Left ventricle myocardium inferior (tissue), 1 donor: ENCODE measurements at regions not wholly inside any gene's neighbourhood (a gene's known extent, or its start where the extent isn't known, plus 50 kb on each side); places are given as distances from the start of the nearest gene placed in this dataset.

Experiments used
- DNase-seq: peaks from one replicate; pipeline ENCODE4 v3.0.0-alpha.2; 2020
- H3K27ac ChIP-seq: fragments of 200-600 bp; replicated peaks from 2 replicates; pipeline ENCODE4 v1.8.0; 2021
- H3K27me3 ChIP-seq: fragments of 200-600 bp; 2 replicates; pipeline ENCODE4 v1.8.0; 2021; ENCODE audit warnings: low read depth
- H3K36me3 ChIP-seq: fragments of 200-600 bp; 2 replicates; pipeline ENCODE4 v1.8.0; 2021
- H3K4me1 ChIP-seq: fragments of 200-600 bp; 2 replicates; pipeline ENCODE4 v1.8.0; 2021
- H3K4me3 ChIP-seq: fragments of 200-600 bp; 2 replicates; pipeline ENCODE4 v1.8.0; 2021; ENCODE audit warnings: mild to moderate bottlenecking, moderate library complexity
- H3K9me3 ChIP-seq: fragments of 200-600 bp; replicated peaks from 2 replicates; pipeline ENCODE4 v1.8.0; 2021
- CTCF ChIP-seq: fragments of 200-600 bp; IDR thresholded peaks from 2 replicates; pipeline ENCODE4 v1.8.0; 2021; ENCODE audit warnings: antibody characterized with exemption, mild to moderate bottlenecking, borderline replicate concordance
- intact Hi-C: fragments of 100-400 bp; cut with micrococcal nuclease; formaldehyde crosslinking; loops from one replicate; pipeline ENCODE4 v1.11.0; 2022
- donor health status: DM: no; HTN: yes; CAD: no; lungs with severe emphysema.

DNA sequence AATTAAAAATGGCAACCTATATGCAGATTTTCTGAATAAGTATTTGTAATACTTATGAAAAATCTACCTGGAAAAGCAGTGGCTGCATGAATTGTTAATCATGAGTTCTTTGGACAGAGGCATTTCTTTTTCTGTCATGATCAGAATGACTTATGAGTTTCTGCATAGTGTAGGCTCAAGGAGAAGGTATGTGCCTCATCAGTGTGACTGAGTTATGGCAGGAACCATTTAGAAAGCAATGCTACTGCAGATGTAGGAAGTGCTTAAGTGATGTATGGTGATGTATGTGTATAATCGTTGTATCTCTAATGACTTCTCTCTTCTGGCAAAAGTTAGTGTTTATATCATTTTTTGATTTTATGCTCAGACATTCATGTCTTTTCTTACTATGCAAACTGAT lies 816.4 kb upstream of the FBXO33 start:
- Histone ChIP-seq H3K36me3 (no peaks in the 10 kb centered on the region), H3K27me3 (no peaks in the 10 kb centered on the region), H3K27ac (no peak overlapping the region), H3K4me3 (no peak overlapping the region), H3K9me3 (peaks cover 3% of the 10 kb centered on the region), H3K4me1 (no peaks in the 10 kb centered on the region)
- no peak for DNase-seq
- TF ChIP-seq CTCF = no peak
- intact Hi-C loops = no loop called here

DNA sequence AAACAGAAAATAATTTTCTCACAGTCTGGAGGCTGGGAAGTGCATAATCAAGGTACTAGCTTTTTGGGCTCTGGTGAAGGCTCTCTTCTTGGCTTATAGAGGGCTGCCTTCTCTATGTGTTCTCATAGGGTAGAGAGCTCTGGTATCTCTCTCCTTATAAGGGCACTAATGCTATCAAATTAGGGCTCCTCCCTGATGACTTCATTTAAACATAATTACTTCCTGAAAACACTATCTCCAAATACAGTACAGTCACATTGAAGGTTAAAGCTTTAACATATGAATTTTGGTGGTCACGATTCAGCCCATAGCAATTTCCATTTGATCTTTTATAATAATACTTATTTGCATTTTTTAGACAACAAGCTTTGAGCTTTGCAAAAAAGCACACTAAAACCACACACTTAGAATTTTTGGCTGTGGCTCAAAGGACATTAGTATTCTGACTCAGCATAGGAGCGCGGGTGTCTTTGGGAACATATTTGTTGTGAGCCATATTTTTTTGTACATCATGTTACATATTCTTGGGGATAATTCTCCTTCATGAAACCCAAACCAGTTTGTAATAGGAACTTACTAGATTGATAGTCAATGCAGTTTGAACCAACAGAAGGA lies 808.1 kb upstream of the FBXO33 start:
- H3K4me1 ChIP-seq = no peaks in the 10 kb centered on the region
- peaks cover 3% of the 10 kb centered on the region for H3K9me3 ChIP-seq
- H3K27ac ChIP-seq = no peak overlapping the region
- no peak for TF ChIP-seq CTCF
- no peaks in the 10 kb centered on the region for H3K36me3 ChIP-seq
- H3K4me3 ChIP-seq = no peak overlapping the region
- intact Hi-C loops = no loop called here
- no peak for DNase-seq
- no peaks in the 10 kb centered on the region for H3K27me3 ChIP-seq

DNA sequence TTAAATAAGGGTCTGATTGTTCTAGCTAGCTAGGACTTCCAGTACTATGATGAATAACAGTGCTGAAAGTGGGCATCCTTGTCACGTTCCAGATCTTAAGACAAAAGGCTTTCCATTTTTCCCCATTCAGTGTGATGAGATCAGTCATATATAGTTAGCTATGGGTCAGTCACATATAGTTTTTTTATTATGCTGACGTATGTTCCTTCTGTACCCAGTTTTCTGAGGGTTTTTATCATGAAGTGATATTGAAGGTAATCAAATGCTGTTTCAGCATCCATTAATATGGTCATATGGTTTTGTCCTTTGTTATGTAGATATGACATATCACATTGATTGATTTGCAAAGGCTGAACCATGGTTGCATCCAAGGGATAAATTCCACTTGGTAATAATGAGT lies 800.1 kb upstream of the FBXO33 start:
- Histone ChIP-seq H3K36me3 (no peaks in the 10 kb centered on the region), H3K27ac (no peak overlapping the region), H3K27me3 (no peaks in the 10 kb centered on the region), H3K4me1 (no peaks in the 10 kb centered on the region), H3K9me3 (peaks cover 14% of the 10 kb centered on the region), H3K4me3 (no peak overlapping the region)
- no peak for TF ChIP-seq CTCF
- intact Hi-C loops = no loop called here
- no peak for DNase-seq

DNA sequence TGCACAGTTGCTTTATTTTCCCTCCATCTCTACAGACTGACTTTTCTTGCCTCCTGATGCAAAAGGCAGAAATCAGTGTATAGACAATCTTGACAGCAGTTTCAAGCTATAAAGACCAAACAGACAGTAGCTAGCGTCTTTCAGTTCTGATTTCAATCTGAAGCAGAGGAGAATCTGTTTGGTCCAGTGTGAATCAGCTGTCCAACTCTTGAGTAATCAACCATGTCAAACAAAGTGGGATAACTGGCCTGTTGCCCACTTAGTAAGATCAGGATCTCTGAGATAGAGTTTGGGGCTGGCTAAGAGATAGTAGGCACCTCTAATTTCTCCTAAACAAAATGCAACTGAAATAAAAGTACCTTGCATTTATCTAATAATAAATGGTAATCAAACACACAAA lies 797.4 kb upstream of the FBXO33 start:
- Histone ChIP-seq H3K27ac (no peak overlapping the region), H3K4me3 (no peak overlapping the region), H3K27me3 (no peaks in the 10 kb centered on the region), H3K36me3 (no peaks in the 10 kb centered on the region), H3K4me1 (no peaks in the 10 kb centered on the region), H3K9me3 (peaks cover 9% of the 10 kb centered on the region)
- intact Hi-C loops = no loop called here
- TF ChIP-seq CTCF = no peak
- DNase-seq = no peak

- no peaks in the 10 kb centered on the region for H3K4me1 ChIP-seq
- no peaks in the 10 kb centered on the region for H3K36me3 ChIP-seq
- intact Hi-C loops = no loop called here
- H3K27me3 ChIP-seq = no peaks in the 10 kb centered on the region
- H3K27ac ChIP-seq = no peak overlapping the region
- no peak overlapping the region for H3K4me3 ChIP-seq
- H3K9me3 ChIP-seq = no peaks in the 10 kb centered on the region
- TF ChIP-seq CTCF = no peak
- no peak for DNase-seq
These were observed 790.8 kb upstream of the FBXO33 start for GRCh38 chr14:40222996-40223395.
